K562 (cell line): ENCODE measurements at regions not wholly inside any gene's neighbourhood (a gene's known extent, or its start where the extent isn't known, plus 50 kb on each side); places are given as distances from the start of the nearest gene placed in this dataset.

ENCODE experiments used
- ATAC-seq: fragments of 200-7000 bp; cut with Tn5 transposase; 3 replicates; pipeline ENCODE4 v1.9.1; 2020; ENCODE audit warnings: moderate library complexity
- BruUV-seq: library from RNA; stranded (reverse); fragments of 400-500 nt; replicated peaks from 2 replicates; lab custom pipeline; 2021; lab: Mats Ljungman, UMichigan
- CTCF ChIA-PET: fragments of 300-600 bp; formaldehyde crosslinking; extraction: SDS; loops from one replicate; lab custom pipeline; 2021; ENCODE audit warnings: low intra/inter-chr PET ratio; lab: Yijun Ruan, JAX
- POLR2A ChIA-PET: fragments of 300-600, 350-650 bp; sonication (Branson Sonifier 250); formaldehyde crosslinking; extraction: SDS; loops from one replicate; lab custom pipeline; 2021; ENCODE audit warnings: antibody characterized with exemption, inconsistent platforms; lab: Yijun Ruan, JAX
- DNase-seq, 4 experiments: peaks; one replicate each; pipeline versions ENCODE4 v3.0.0 to v3.0.0-alpha.2; 2011 to 2018; ENCODE audit warnings: low spot score in 3 of 4, mixed read lengths in 3 of 4; ENCODE audit errors: extremely low read depth in 1 of 4
- FAIRE-seq: peaks from 2 replicates; lab custom pipeline; 2011; peaks lifted over from hg19 to GRCh38; lab: Jason Lieb, UNC
- H2AFZ ChIP-seq: 2 replicates; pipeline ENCODE4 v1.6.0; 2011; ENCODE audit warnings: low read depth, low read length, control low read depth, inconsistent platforms
- H3K27ac ChIP-seq: fragments of 200-600 bp; 3 replicates; pipeline ENCODE4 v1.8.0; 2011; ENCODE audit warnings: low read depth, mild to moderate bottlenecking, control low read depth, inconsistent platforms, low read length, moderate library complexity, mixed read lengths; ENCODE audit errors: extremely low read depth
- H3K27me3 ChIP-seq, 2 experiments: fragments of 300-600 bp in 1 of 2; 2 replicates in 1 of 2; 3 replicates in 1 of 2; pipeline versions ENCODE4 v1.6.0 to v1.8.0; 2011; ENCODE audit warnings: inconsistent platforms in 2 of 2, low read length in 2 of 2, mild to moderate bottlenecking in 1 of 2, mixed read lengths in 1 of 2, moderate library complexity in 1 of 2; ENCODE audit not compliant: control insufficient read depth in 2 of 2, insufficient read depth in 2 of 2
- H3K36me3 ChIP-seq: fragments of 300-600 bp; 3 replicates; pipeline ENCODE4 v1.8.0; 2011; ENCODE audit warnings: mild to moderate bottlenecking, low read length, inconsistent platforms; ENCODE audit not compliant: control insufficient read depth, insufficient read depth
- H3K4me1 ChIP-seq, 2 experiments: fragments of 200-600 bp in 1 of 2; replicated peaks in 1 of 2; 2 replicates in 1 of 2; 3 replicates in 1 of 2; pipeline versions ENCODE4 v1.5.1 to v1.8.0; 2011; ENCODE audit warnings: inconsistent platforms in 2 of 2, low read length in 2 of 2, mild to moderate bottlenecking in 1 of 2, mixed read lengths in 1 of 2, moderate library complexity in 1 of 2; ENCODE audit not compliant: control insufficient read depth in 2 of 2, insufficient read depth in 2 of 2
- H3K4me2 ChIP-seq: 2 replicates; pipeline ENCODE4 v1.6.1; 2011; ENCODE audit warnings: low read length, control low read depth, inconsistent platforms, mixed read lengths; ENCODE audit not compliant: insufficient read depth
- H3K4me3 ChIP-seq: fragments of 200-600 bp; sonication (generic), shearing (Covaris generic); 2 replicates; pipeline ENCODE4 v1.5.1; 2016; ENCODE audit warnings: control low read depth, inconsistent platforms
- H3K79me2 ChIP-seq: fragments of 200-600 bp; 3 replicates; pipeline ENCODE4 v1.8.0; 2011; ENCODE audit warnings: low read length, inconsistent platforms; ENCODE audit not compliant: control insufficient read depth, insufficient read depth
- H3K9ac ChIP-seq, 2 experiments: 2 replicates each; pipeline versions ENCODE4 v1.6.0 to v1.6.1; 2011; ENCODE audit warnings: low read depth in 2 of 2, low read length in 2 of 2, control low read depth in 1 of 2, inconsistent platforms in 1 of 2, mild to moderate bottlenecking in 1 of 2, mixed read lengths in 1 of 2; ENCODE audit not compliant: insufficient read depth in 1 of 2
- H3K9me1 ChIP-seq: one replicate; pipeline ENCODE4 v1.6.0; 2011; ENCODE audit warnings: inconsistent platforms, mild to moderate bottlenecking, low read length, moderate library complexity; ENCODE audit not compliant: control insufficient read depth, insufficient read depth
- H3K9me3 ChIP-seq: replicated peaks from 2 replicates; pipeline ENCODE4 v1.5.1; 2011; ENCODE audit warnings: low read depth, low read length, inconsistent platforms; ENCODE audit not compliant: control insufficient read depth, insufficient read depth
- H4K20me1 ChIP-seq: replicated peaks from 2 replicates; pipeline ENCODE4 v1.6.1; 2011; ENCODE audit warnings: low read length, inconsistent platforms, mixed read lengths; ENCODE audit not compliant: control insufficient read depth, insufficient read depth
- CBFA2T2 ChIP-seq: fragments of 450-650 bp; conservative IDR thresholded peaks from 2 replicates; pipeline ENCODE4 v1.6.1; 2017; ENCODE audit warnings: mild to moderate bottlenecking
- CEBPB ChIP-seq: fragments of 450-650 bp; IDR thresholded peaks from 2 replicates; pipeline ENCODE4 v1.6.1; 2016; ENCODE audit warnings: missing genetic modification characterization, missing compliant biosample characterization
- CEBPG ChIP-seq, 3 experiments: fragments of 200-800 bp in 1 of 3; sonication (Bioruptor generic) in 1 of 3; sonication (generic) in 1 of 3; formaldehyde crosslinking in 1 of 3; IDR thresholded peaks in 2 of 3; conservative IDR thresholded peaks in 1 of 3; 2 replicates each; pipeline versions ENCODE4 v1.6.1 to v1.8.0; 2016 to 2022; ENCODE audit warnings: missing compliant biosample characterization in 2 of 3, missing genetic modification characterization in 2 of 3, mild to moderate bottlenecking in 1 of 3, missing genetic modification reagents in 1 of 3
- ELF1 ChIP-seq: fragments of 200-800 bp; sonication (Bioruptor generic); IDR thresholded peaks from 2 replicates; pipeline ENCODE4 v1.6.1; 2016; ENCODE audit warnings: missing genetic modification characterization, missing compliant biosample characterization
- JUN ChIP-seq, 2 experiments: sonication (generic) in 1 of 2; formaldehyde crosslinking in 1 of 2; IDR thresholded peaks; 2 replicates each; pipeline versions ENCODE4 v1.6.1 to v1.8.0; 2012 to 2022; ENCODE audit warnings: borderline replicate concordance in 2 of 2, mild to moderate bottlenecking in 2 of 2, improper control_type of control experiment in 1 of 2, low read depth in 1 of 2, low read length in 1 of 2, missing genetic modification reagents in 1 of 2
- MEIS2 ChIP-seq: fragments of 450-650 bp; IDR thresholded peaks from 2 replicates; pipeline ENCODE4 v1.6.1; 2014; ENCODE audit warnings: mild to moderate bottlenecking; ENCODE audit not compliant: partially characterized antibody
- ZNF407 ChIP-seq: fragments of 450-650 bp; IDR thresholded peaks from 2 replicates; pipeline ENCODE4 v1.6.1; 2016; ENCODE audit warnings: low read depth
- WGBS: fragments of 100-300 bp; shearing (Covaris generic); methylation state at CpG from one replicate; pipeline ENCODE4 v1.1.6; 2016; ENCODE audit warnings: low coverage, mixed read lengths; ENCODE audit not compliant: insufficient coverage; ENCODE audit errors: missing lambda C conversion rate; 5-methylcytosine and 5-hydroxymethylcytosine counted together
- in situ Hi-C: fragments of 300-500 bp; cut with MboI; formaldehyde crosslinking; loops from 4 replicates; pipeline ENCODE4 v1.15.0; 2018; ENCODE audit warnings: inconsistent platforms, mixed read lengths
- intact Hi-C: fragments of 100-400 bp; cut with micrococcal nuclease; formaldehyde crosslinking; loops from 2 replicates; pipeline ENCODE4 v1.14.2; 2022
- TF ChIP-seq, protein P1 (sequence below): fragments of 450-650 bp; formaldehyde crosslinking; IDR thresholded peaks from 2 replicates; pipeline ENCODE4 v1.4.0; 2022; ENCODE audit warnings: missing genetic modification characterization
- TF ChIP-seq, protein P2 (sequence below), 2 experiments: fragments of 450-650 bp in 1 of 2; sonication (generic) in 1 of 2; formaldehyde crosslinking in 1 of 2; IDR thresholded peaks in 1 of 2; conservative IDR thresholded peaks in 1 of 2; 2 replicates each; pipeline versions ENCODE4 v1.6.1 to v1.8.1; 2016 to 2023; ENCODE audit warnings: mild to moderate bottlenecking in 2 of 2, moderate library complexity in 2 of 2, inconsistent platforms in 1 of 2, missing genetic modification reagents in 1 of 2

DNA sequence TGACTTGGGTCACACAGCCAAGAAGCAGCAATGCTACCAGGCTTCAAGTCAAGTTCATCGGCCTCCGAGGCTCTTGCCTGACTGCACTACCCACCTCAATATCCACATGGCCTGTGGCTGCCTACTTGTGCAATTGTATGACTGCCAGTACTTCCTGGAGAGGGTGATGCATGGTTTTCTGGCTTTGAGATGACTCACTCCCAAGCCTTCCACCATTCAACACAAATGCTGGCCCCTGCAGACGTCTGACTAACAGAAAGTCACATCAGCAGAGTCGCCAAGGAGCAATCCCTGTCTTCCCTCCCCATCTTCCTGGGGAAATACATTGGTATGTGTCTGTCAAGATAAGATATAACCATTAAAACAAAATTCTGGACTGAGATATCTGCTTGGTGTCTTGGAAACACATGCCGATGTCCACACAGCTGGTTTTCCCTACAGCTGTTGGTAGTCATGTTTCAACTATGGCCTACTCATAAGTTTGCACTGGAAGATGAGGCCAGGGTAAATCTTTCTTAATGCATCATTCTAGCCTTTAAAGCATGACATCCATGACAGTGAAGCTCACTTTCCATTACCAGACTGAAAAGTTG is 79.6 kb upstream of the SPATA12 start:
- Histone ChIP-seq H2AFZ (no peak overlapping the region), H3K4me2 (no peak overlapping the region), H4K20me1 (0 out of 2 replicates have a peak, but pooled peaks cover 4% of the 10 kb centered on the region), H3K27ac (no peak overlapping the region), H3K36me3 (no peaks in the 10 kb centered on the region), H3K9me3 (no peaks in the 10 kb centered on the region), H3K4me3 (no peak overlapping the region), H3K9ac (no peak overlapping the region), H3K9me1 (no peaks in the 10 kb centered on the region), H3K27me3 (peaks cover 2 to 4% of the 10 kb centered on the region in 2 experiments; a peak in 2 of 5 replicates), H3K4me1 (no peaks in the 10 kb centered on the region), H3K79me2 (no peaks in the 10 kb centered on the region)
- no peak for FAIRE-seq
- CTCF ChIA-PET = no interaction called here
- WGBS = 27% methylated on average over 4 of the region's 5 CpGs
- POLR2A ChIA-PET = no interaction called here
- no TSS peak for BruUV-seq
- intact Hi-C loops = no loop called here
- in situ Hi-C loops = no loop called here
- peak in 1 of 4 experiments; percentile 26 for DNase-seq
- ATAC-seq = no peak
- 0 out of 2 replicates have a peak, but pooled peaks have one; percentile 33 for TF ChIP-seq CEBPB
- TF ChIP-seq, protein P1, sequence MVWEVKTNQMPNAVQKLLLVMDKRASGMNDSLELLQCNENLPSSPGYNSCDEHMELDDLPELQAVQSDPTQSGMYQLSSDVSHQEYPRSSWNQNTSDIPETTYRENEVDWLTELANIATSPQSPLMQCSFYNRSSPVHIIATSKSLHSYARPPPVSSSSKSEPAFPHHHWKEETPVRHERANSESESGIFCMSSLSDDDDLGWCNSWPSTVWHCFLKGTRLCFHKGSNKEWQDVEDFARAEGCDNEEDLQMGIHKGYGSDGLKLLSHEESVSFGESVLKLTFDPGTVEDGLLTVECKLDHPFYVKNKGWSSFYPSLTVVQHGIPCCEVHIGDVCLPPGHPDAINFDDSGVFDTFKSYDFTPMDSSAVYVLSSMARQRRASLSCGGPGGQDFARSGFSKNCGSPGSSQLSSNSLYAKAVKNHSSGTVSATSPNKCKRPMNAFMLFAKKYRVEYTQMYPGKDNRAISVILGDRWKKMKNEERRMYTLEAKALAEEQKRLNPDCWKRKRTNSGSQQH (CRISPR knock-in tag) = no peak
- TF ChIP-seq ELF1 (tag) = peak; percentile 39; the same call in 1 of the 2 replicates
- no peak for TF ChIP-seq MEIS2
- TF ChIP-seq ZNF407 = no peak
- TF ChIP-seq CBFA2T2 = peak; percentile 64
- TF ChIP-seq, protein P2, sequence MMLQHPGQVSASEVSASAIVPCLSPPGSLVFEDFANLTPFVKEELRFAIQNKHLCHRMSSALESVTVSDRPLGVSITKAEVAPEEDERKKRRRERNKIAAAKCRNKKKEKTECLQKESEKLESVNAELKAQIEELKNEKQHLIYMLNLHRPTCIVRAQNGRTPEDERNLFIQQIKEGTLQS (IDR thresholded peaks at IDR 0.05) = peak; percentile 65
- TF ChIP-seq, protein P2 (CRISPR knock-in tag; conservative IDR thresholded peaks at IDR 0.05) = no peak
- TF ChIP-seq CEBPG (CRISPR knock-in tag; IDR thresholded peaks at IDR 0.05) = no peak
- TF ChIP-seq CEBPG (tag; conservative IDR thresholded peaks at IDR 0.05 in 1 of 2, IDR thresholded peaks at IDR 0.05 in 1 of 2) = peak in 1 of 2 experiments; percentile 57; a peak in 1 of 4 replicates
- TF ChIP-seq JUN (IDR thresholded peaks at IDR 0.05; ENCODE audit: borderline replicate concordance, low read depth, low read length) = peak; percentile 30; the same call in 1 of the 2 replicates
- TF ChIP-seq JUN (CRISPR knock-in tag; IDR thresholded peaks at IDR 0.05; ENCODE audit: borderline replicate concordance) = no peak
